Liver (tissue), 8 donors: ENCODE measurements at regions not wholly inside any gene's neighbourhood (a gene's known extent, or its start where the extent isn't known, plus 50 kb on each side); places are given as distances from the start of the nearest gene placed in this dataset.
"Not testable (repeated sequence)": the region's sequence is repeated elsewhere in the genome, so short reads cannot be mapped to it uniquely, and the experiment has no call there.

Experiments used
- DNase-seq: peaks from one replicate; pipeline ENCODE4 v3.0.0-alpha.2; 2017; ENCODE audit warnings: low spot score
- H3K27ac ChIP-seq, 2 donors: one replicate each; pipeline ENCODE4 v1.7.0; 2013; ENCODE audit warnings: inconsistent platforms in 2 of 2, low read length in 2 of 2, control low read depth in 1 of 2, low read depth in 1 of 2, mild to moderate bottlenecking in 1 of 2
- H3K27me3 ChIP-seq, 4 donors: one replicate each; pipeline versions ENCODE4 v1.6.1 to v1.7.0; 2013; ENCODE audit warnings: low read length in 3 of 4, inconsistent platforms in 1 of 4, mild to moderate bottlenecking in 1 of 4, moderate library complexity in 1 of 4; ENCODE audit not compliant: control insufficient read depth in 4 of 4, insufficient read depth in 4 of 4
- H3K36me3 ChIP-seq, 4 donors: one replicate each; pipeline versions ENCODE4 v1.6.1 to v1.7.0; 2013; ENCODE audit warnings: low read length in 3 of 4, mild to moderate bottlenecking in 3 of 4, low read depth in 1 of 4, moderate library complexity in 1 of 4; ENCODE audit not compliant: control insufficient read depth in 4 of 4, insufficient read depth in 3 of 4
- H3K4me1 ChIP-seq, 4 donors: one replicate each; pipeline versions ENCODE4 v1.6.1 to v1.7.0; 2013; ENCODE audit warnings: low read length in 3 of 4, mild to moderate bottlenecking in 3 of 4, moderate library complexity in 1 of 4; ENCODE audit not compliant: control insufficient read depth in 4 of 4, insufficient read depth in 4 of 4
- H3K4me3 ChIP-seq, 3 donors: one replicate each; pipeline versions ENCODE4 v1.6.1 to v1.7.0; 2013; ENCODE audit warnings: low read length in 3 of 3, control low read depth in 1 of 3, low read depth in 1 of 3, mild to moderate bottlenecking in 1 of 3
- H3K9ac ChIP-seq, 2 donors: one replicate each; pipeline ENCODE4 v1.7.0; 2013; ENCODE audit warnings: low read length in 2 of 2, mild to moderate bottlenecking in 2 of 2, moderate library complexity in 2 of 2, control low read depth in 1 of 2, low read depth in 1 of 2
- H3K9me3 ChIP-seq, 4 donors: one replicate each; pipeline versions ENCODE4 v1.6.1 to v1.7.0; 2013; ENCODE audit warnings: low read length in 3 of 4; ENCODE audit not compliant: control insufficient read depth in 4 of 4
- CTCF ChIP-seq: fragments of 150-350 bp; IDR thresholded peaks from 2 replicates; pipeline ENCODE4 v1.5.1; 2017; ENCODE audit warnings: improper control_type of control experiment, low read depth, low read length; ENCODE audit not compliant: missing input control
- EGR1 ChIP-seq, 2 donors: IDR thresholded peaks; 2 replicates each; pipeline ENCODE4 v1.6.1; 2016 to 2018; ENCODE audit warnings: antibody characterized with exemption in 2 of 2, low read depth in 2 of 2
- FOXA1 ChIP-seq: IDR thresholded peaks from 2 replicates; pipeline ENCODE4 v1.6.1; 2016; ENCODE audit warnings: antibody characterized with exemption
- FOXA2 ChIP-seq: IDR thresholded peaks from 2 replicates; pipeline ENCODE4 v1.6.1; 2016; ENCODE audit warnings: antibody characterized with exemption
- GABPA ChIP-seq, 2 donors: IDR thresholded peaks in 1 of 2; conservative IDR thresholded peaks in 1 of 2; 2 replicates each; pipeline ENCODE4 v1.6.1; 2016; ENCODE audit warnings: antibody characterized with exemption in 2 of 2, mild to moderate bottlenecking in 1 of 2, moderate library complexity in 1 of 2
- HNF4A ChIP-seq, 2 donors: conservative IDR thresholded peaks; 2 replicates each; pipeline ENCODE4 v1.6.1; 2016; ENCODE audit warnings: antibody characterized with exemption in 2 of 2, mild to moderate bottlenecking in 2 of 2
- NR2F2 ChIP-seq: IDR thresholded peaks from 2 replicates; pipeline ENCODE4 v1.6.1; 2016; ENCODE audit warnings: antibody characterized with exemption
- RAD21 ChIP-seq, 2 donors: IDR thresholded peaks; 2 replicates each; pipeline ENCODE4 v1.6.1; 2016; ENCODE audit warnings: antibody characterized with exemption in 2 of 2, mild to moderate bottlenecking in 2 of 2
- RXRA ChIP-seq, 2 donors: IDR thresholded peaks; 2 replicates each; pipeline ENCODE4 v1.6.1; 2017 to 2018; ENCODE audit warnings: antibody characterized with exemption in 2 of 2, mild to moderate bottlenecking in 1 of 2
- SP1 ChIP-seq: IDR thresholded peaks from 2 replicates; pipeline ENCODE4 v1.6.1; 2018; ENCODE audit warnings: antibody characterized with exemption, mild to moderate bottlenecking
- TAF1 ChIP-seq: conservative IDR thresholded peaks from 2 replicates; pipeline ENCODE4 v1.6.1; 2016; ENCODE audit warnings: antibody characterized with exemption, mild to moderate bottlenecking
- ZBTB33 ChIP-seq: IDR thresholded peaks from 2 replicates; pipeline ENCODE4 v1.6.1; 2016; ENCODE audit warnings: antibody characterized with exemption
- WGBS: extraction: QIAGEN DNeasy Blood & Tissue Kit; methylation state at CpG from one replicate; pipeline ENCODE4 v1.1.7; 2013; 5-methylcytosine and 5-hydroxymethylcytosine counted together
- donor health status: healthy.
- donor health status: healthy.
- donor health status: healthy.
- donor health status: healthy.
- donor health status: healthy.

GRCh38 chr9:27838876-27839275, 265.6 kb upstream of the C9orf72 start (continued):
- TF ChIP-seq CTCF: no peak

GRCh38 chr9:27839767-27840166, 266.5 kb upstream of the C9orf72 start:
- not testable (repeated sequence) for DNase-seq, H3K4me3 ChIP-seq, H3K36me3 ChIP-seq, H3K27me3 ChIP-seq, H3K9ac ChIP-seq, H3K4me1 ChIP-seq, H3K9me3 ChIP-seq, H3K27ac ChIP-seq
- 90% methylated on average over 1 of the region's 1 CpG for WGBS

GRCh38 chr9:27844797-27845196, 271.5 kb upstream of the C9orf72 start:
- Histone ChIP-seq H3K4me3 (no peak overlapping the region), H3K9me3 (no peaks in the 10 kb centered on the region), H3K27ac (peak overlapping the region in 1 of 2 donors; percentile 36), H3K4me1 (peaks cover 6 to 35% (median 16%) of the 10 kb centered on the region in 4 donors), H3K27me3 (no peaks in the 10 kb centered on the region), H3K9ac (no peak overlapping the region), H3K36me3 (no peaks in the 10 kb centered on the region)
- WGBS: 13% methylated on average over 1 of the region's 1 CpG
- TF ChIP-seq ZBTB33 (no peak), FOXA1 (no peak), HNF4A (conservative IDR thresholded peaks at IDR 0.05) (peak in 1 of 2 donors; percentile 25), SP1 (peak; percentile 38), RXRA (IDR thresholded peaks at IDR 0.05) (peak in 1 of 2 donors; percentile 51), RAD21 (IDR thresholded peaks at IDR 0.05) (peak in 1 of 2 donors; percentile 36), GABPA (IDR thresholded peaks at IDR 0.05 in 1 of 2, conservative IDR thresholded peaks at IDR 0.05 in 1 of 2) (no peak)
- no peak for DNase-seq

- H3K9ac ChIP-seq: no peak overlapping the region
- no peaks in the 10 kb centered on the region for H3K36me3 ChIP-seq
- DNase-seq: no peak
- TF ChIP-seq NR2F2 (no peak), GABPA (IDR thresholded peaks at IDR 0.05 in 1 of 2, conservative IDR thresholded peaks at IDR 0.05 in 1 of 2) (no peak), EGR1 (IDR thresholded peaks at IDR 0.05; ENCODE audit: low read depth in 2 of 2) (no peak), HNF4A (conservative IDR thresholded peaks at IDR 0.05) (no peak), TAF1 (no peak), ZBTB33 (no peak), FOXA2 (no peak)
- H3K27me3 ChIP-seq: no peaks in the 10 kb centered on the region
- no peak overlapping the region for H3K4me3 ChIP-seq
- peaks cover 6 to 45% (median 23%) of the 10 kb centered on the region in 4 donors for H3K4me1 ChIP-seq
- no peaks in the 10 kb centered on the region for H3K9me3 ChIP-seq
- H3K27ac ChIP-seq: peak overlapping the region in 1 of 2 donors; percentile 48
These were observed 274.1 kb upstream of the C9orf72 start for GRCh38 chr9:27847380-27847779.
